Transverse colon (tissue), 4 donors: ENCODE measurements at regions not wholly inside any gene's neighbourhood (a gene's known extent, or its start where the extent isn't known, plus 50 kb on each side); places are given as distances from the start of the nearest gene placed in this dataset.

Experiments used
- CTCF ChIP-seq, 5 experiments: fragments of 200-600 bp in 3 of 5; fragments of 450-650 bp in 2 of 5; sonication (generic) in 3 of 5; IDR thresholded peaks; 1 replicate in 2 of 5; 2 replicates in 3 of 5; pipeline ENCODE4 v1.5.1; 2016 to 2017; ENCODE audit warnings: antibody characterized with exemption in 5 of 5, inconsistent platforms in 3 of 5, mild to moderate bottlenecking in 2 of 5, moderate library complexity in 1 of 5
- EP300 ChIP-seq: sonication (generic); formaldehyde crosslinking; IDR thresholded peaks from one replicate; pipeline ENCODE4 v1.6.1; 2017; ENCODE audit warnings: antibody characterized with exemption, low read depth
- POLR2A ChIP-seq: fragments of 450-650 bp; IDR thresholded peaks from one replicate; pipeline ENCODE4 v1.6.1; 2016; ENCODE audit warnings: antibody characterized with exemption, mild to moderate bottlenecking, moderate library complexity
- POLR2AphosphoS5 ChIP-seq, 3 donors: sonication (generic); formaldehyde crosslinking; IDR thresholded peaks; one replicate each; pipeline ENCODE4 v1.6.1; 2016; ENCODE audit warnings: antibody characterized with exemption in 3 of 3

- TF ChIP-seq CTCF (IDR thresholded peaks at IDR 0.05), result no peak
- TF ChIP-seq POLR2A, result no peak
- no peak for TF ChIP-seq POLR2AphosphoS5 (IDR thresholded peaks at IDR 0.05)
- no peak for TF ChIP-seq EP300
Measured at GRCh38 chr3:31354373-31354772, 178.4 kb upstream of the STT3B start.
